ENCODE measurements at regions not wholly inside any gene's neighbourhood (a gene's known extent, or its start where the extent isn't known, plus 50 kb on each side); places are given as distances from the start of the nearest gene placed in this dataset.

GRCh38 chr20:60339738-60340137 lies 381.5 kb downstream of the CDH26 start:
- TF ChIP-seq EGR1 (IDR thresholded peaks at IDR 0.05; ENCODE audit: borderline replicate concordance, low read depth, low read length) (no peak), CTCF (IDR thresholded peaks at IDR 0.05; ENCODE audit: control extremely low read depth in 1 of 3, insufficient read depth in 1 of 3, low read depth in 1 of 3, low read length in 3 of 3) (no peak), POLR2AphosphoS5 (IDR thresholded peaks at IDR 0.05; ENCODE audit: low read depth, low read length) (no peak)

All from H1 (cell line).